ENCODE measurements at regions not wholly inside any gene's neighbourhood (a gene's known extent, or its start where the extent isn't known, plus 50 kb on each side); places are given as distances from the start of the nearest gene placed in this dataset.

DNA sequence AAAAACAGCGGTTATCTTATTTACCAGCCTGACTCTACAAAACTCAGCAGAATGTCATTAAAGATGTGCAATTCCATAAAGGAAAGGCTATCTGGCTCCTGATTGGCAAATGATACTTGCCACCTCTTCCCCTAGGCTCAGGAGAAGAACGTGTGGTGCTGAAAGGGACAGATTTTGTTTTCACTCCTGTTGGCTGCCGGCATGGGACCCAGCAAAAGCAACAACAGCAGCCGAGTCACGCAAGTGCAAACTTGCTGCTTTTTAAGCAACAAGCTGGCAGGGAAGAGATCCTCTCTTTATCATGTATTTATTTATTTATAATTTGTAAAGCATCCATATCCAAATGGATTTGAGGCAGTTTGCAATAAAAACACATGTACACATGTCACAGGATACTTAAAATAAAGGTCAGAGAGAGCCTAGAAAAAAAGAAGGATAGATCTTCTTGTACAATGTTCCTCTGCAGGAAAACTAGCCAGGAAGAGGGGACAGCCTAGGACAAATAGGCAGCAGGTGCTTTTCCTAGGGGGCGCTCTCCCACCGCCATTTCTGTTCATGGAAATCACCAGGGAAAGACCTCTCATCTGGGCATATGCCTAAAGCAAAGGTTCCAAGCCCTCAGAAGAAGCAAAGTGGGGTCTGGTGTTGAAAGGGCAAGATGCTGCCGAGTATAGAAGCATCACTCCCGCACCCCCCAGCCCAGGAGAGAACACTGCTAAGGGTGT is 799.3 kb downstream of the BCL11A start:
- TF ChIP-seq POLR2AphosphoS5 (IDR thresholded peaks at IDR 0.05; ENCODE audit: low read depth, low read length), result no peak
- TF ChIP-seq, protein P1, sequence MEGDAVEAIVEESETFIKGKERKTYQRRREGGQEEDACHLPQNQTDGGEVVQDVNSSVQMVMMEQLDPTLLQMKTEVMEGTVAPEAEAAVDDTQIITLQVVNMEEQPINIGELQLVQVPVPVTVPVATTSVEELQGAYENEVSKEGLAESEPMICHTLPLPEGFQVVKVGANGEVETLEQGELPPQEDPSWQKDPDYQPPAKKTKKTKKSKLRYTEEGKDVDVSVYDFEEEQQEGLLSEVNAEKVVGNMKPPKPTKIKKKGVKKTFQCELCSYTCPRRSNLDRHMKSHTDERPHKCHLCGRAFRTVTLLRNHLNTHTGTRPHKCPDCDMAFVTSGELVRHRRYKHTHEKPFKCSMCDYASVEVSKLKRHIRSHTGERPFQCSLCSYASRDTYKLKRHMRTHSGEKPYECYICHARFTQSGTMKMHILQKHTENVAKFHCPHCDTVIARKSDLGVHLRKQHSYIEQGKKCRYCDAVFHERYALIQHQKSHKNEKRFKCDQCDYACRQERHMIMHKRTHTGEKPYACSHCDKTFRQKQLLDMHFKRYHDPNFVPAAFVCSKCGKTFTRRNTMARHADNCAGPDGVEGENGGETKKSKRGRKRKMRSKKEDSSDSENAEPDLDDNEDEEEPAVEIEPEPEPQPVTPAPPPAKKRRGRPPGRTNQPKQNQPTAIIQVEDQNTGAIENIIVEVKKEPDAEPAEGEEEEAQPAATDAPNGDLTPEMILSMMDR (IDR thresholded peaks at IDR 0.05), result peak; percentile 36; the same call in 1 of the 2 replicates
